HG03095 (cell line): ENCODE measurements at regions not wholly inside any gene's neighbourhood (a gene's known extent, or its start where the extent isn't known, plus 50 kb on each side); places are given as distances from the start of the nearest gene placed in this dataset.
"Not testable (repeated sequence)": the region's sequence is repeated elsewhere in the genome, so short reads cannot be mapped to it uniquely, and the experiment has no call there.

Source experiments
- ATAC-seq: cut with Tn5 transposase; IDR thresholded peaks from one replicate; pipeline ENCODE4 v1.9.1; 2021; ENCODE audit warnings: moderate library complexity; ENCODE audit not compliant: unreplicated experiment

- no peak for ATAC-seq
Observed at GRCh38 chr11:133653336-133653735, 121.0 kb upstream of the OPCML start.

GRCh38 chr11:133650082-133650481 is 117.8 kb upstream of the OPCML start:
- no peak for ATAC-seq

GRCh38 chr11:133649040-133649439 is 116.7 kb upstream of the OPCML start:
- no peak for ATAC-seq

- ATAC-seq: no peak
Observed at GRCh38 chr11:133639408-133639807, 107.1 kb upstream of the OPCML start.

- ATAC-seq: no peak
Observed at GRCh38 chr11:133638921-133639320, 106.6 kb upstream of the OPCML start.

GRCh38 chr11:133636711-133637355 is 104.5 kb upstream of the OPCML start:
- ATAC-seq: no peak

- no peak for ATAC-seq
Observed at GRCh38 chr11:133635244-133635739, 103.0 kb upstream of the OPCML start.

- not testable (repeated sequence) for ATAC-seq
Observed at GRCh38 chr11:133628371-133628770, 96.1 kb upstream of the OPCML start.

GRCh38 chr11:133621611-133622010 is 89.3 kb upstream of the OPCML start:
- ATAC-seq: no peak

GRCh38 chr11:133619973-133620372 is 87.7 kb upstream of the OPCML start:
- no peak for ATAC-seq

- no peak for ATAC-seq
Observed at GRCh38 chr11:133619397-133619796, 87.1 kb upstream of the OPCML start.

GRCh38 chr11:133618544-133618943 is 86.2 kb upstream of the OPCML start:
- ATAC-seq: no peak

GRCh38 chr11:133608496-133608895 is 76.2 kb upstream of the OPCML start:
- no peak for ATAC-seq

- no peak for ATAC-seq
Observed at GRCh38 chr11:133606124-133606523, 73.8 kb upstream of the OPCML start.

- ATAC-seq: no peak
Observed at GRCh38 chr11:133605482-133605881, 73.2 kb upstream of the OPCML start.

GRCh38 chr11:133601641-133602040 is 69.3 kb upstream of the OPCML start:
- no peak for ATAC-seq

- no peak for ATAC-seq
Observed at GRCh38 chr11:133600786-133601185, 68.5 kb upstream of the OPCML start.

- ATAC-seq: no peak
Observed at GRCh38 chr11:133600306-133600705, 68.0 kb upstream of the OPCML start.

- ATAC-seq: no peak
Observed at GRCh38 chr11:133598906-133599305, 66.6 kb upstream of the OPCML start.

GRCh38 chr11:133597236-133597635 is 64.9 kb upstream of the OPCML start:
- ATAC-seq: no peak

- no peak for ATAC-seq
Observed at GRCh38 chr11:133595998-133596590, 63.8 kb upstream of the OPCML start.

GRCh38 chr11:133593036-133593435 is 60.7 kb upstream of the OPCML start:
- ATAC-seq: no peak
